B cell (primary cell): ENCODE measurements at regions not wholly inside any gene's neighbourhood (a gene's known extent, or its start where the extent isn't known, plus 50 kb on each side); places are given as distances from the start of the nearest gene placed in this dataset.

Source experiments
- ATAC-seq: fragments of 200-7000 bp; cut with Tn5 transposase; one replicate; pipeline ENCODE4 v1.10.0; 2021; ENCODE audit warnings: low read depth, mild to moderate bottlenecking, moderate number of reproducible peaks, moderate library complexity
- CTCF ChIA-PET: fragments of 350-600 bp; sonication (Branson Sonifier 250); formaldehyde crosslinking; loops from one replicate; lab custom pipeline; 2021; ENCODE audit warnings: antibody characterized with exemption, inconsistent platforms; lab: Charles Lee
- POLR2A ChIA-PET: fragments of 350-600 bp; sonication (Branson Sonifier 250); formaldehyde crosslinking; loops from one replicate; lab custom pipeline; 2021; ENCODE audit warnings: antibody characterized with exemption; lab: Charles Lee
- DNase-seq: peaks from one replicate; pipeline ENCODE4 v3.0.0; 2013
- H2AFZ ChIP-seq: 2 replicates; pipeline ENCODE4 v1.6.1; 2012; ENCODE audit warnings: mild to moderate bottlenecking, low read depth, low read length; ENCODE audit not compliant: insufficient read depth, poor library complexity, severe bottlenecking
- H3K27ac ChIP-seq, 2 donors: 1 replicate in 1 of 2; 2 replicates in 1 of 2; pipeline ENCODE4 v1.5.1; 2012 to 2013; ENCODE audit warnings: low read length in 2 of 2, mild to moderate bottlenecking in 2 of 2, moderate library complexity in 1 of 2
- H3K27me3 ChIP-seq, 4 experiments: fragments of 200-600 bp in 1 of 4; sonication (generic) in 1 of 4; replicated peaks in 1 of 4; 1 replicate in 2 of 4; 2 replicates in 2 of 4; pipeline versions ENCODE4 v1.6.1 to v1.7.0; 2013 to 2016; ENCODE audit warnings: low read length in 3 of 4, mild to moderate bottlenecking in 2 of 4, mixed read lengths in 1 of 4, moderate library complexity in 1 of 4; ENCODE audit not compliant: insufficient read depth in 4 of 4, control insufficient read depth in 3 of 4; ENCODE audit errors: control extremely low read depth in 1 of 4
- H3K36me3 ChIP-seq, 2 experiments: replicated peaks in 1 of 2; 1 replicate in 1 of 2; 2 replicates in 1 of 2; pipeline versions ENCODE4 v1.6.1 to v1.7.1; 2013; ENCODE audit warnings: low read length in 1 of 2; ENCODE audit not compliant: insufficient read depth in 2 of 2, control insufficient read depth in 1 of 2; ENCODE audit errors: control extremely low read depth in 1 of 2, extremely low read depth in 1 of 2
- H3K4me1 ChIP-seq, 2 donors: fragments of 200-600 bp in 1 of 2; sonication (generic) in 1 of 2; 1 replicate in 1 of 2; 2 replicates in 1 of 2; pipeline versions ENCODE4 v1.5.1 to v1.6.1; 2013 to 2017; ENCODE audit warnings: low read length in 2 of 2; ENCODE audit not compliant: control insufficient read depth in 2 of 2, insufficient read depth in 2 of 2
- H3K4me2 ChIP-seq: replicated peaks from 2 replicates; pipeline ENCODE3; 2012; ENCODE audit warnings: mild to moderate bottlenecking, low read depth, low read length; ENCODE audit not compliant: poor library complexity, severe bottlenecking
- H3K4me3 ChIP-seq, 5 experiments: fragments of 200-600 bp in 1 of 5; sonication (generic) in 1 of 5; 1 replicate in 3 of 5; 2 replicates in 2 of 5; pipeline versions ENCODE4 v1.5.1 to v1.7.0; 2011 to 2016; ENCODE audit warnings: low read length in 4 of 5, mild to moderate bottlenecking in 4 of 5, low read depth in 2 of 5, control low read depth in 1 of 5, moderate library complexity in 1 of 5; ENCODE audit not compliant: insufficient read depth in 1 of 5; ENCODE audit errors: control extremely low read depth in 1 of 5, extremely low read depth in 1 of 5
- H3K79me2 ChIP-seq: fragments of 200-600 bp; sonication (generic); one replicate; pipeline ENCODE4 v1.6.0; 2016; ENCODE audit warnings: low read length; ENCODE audit not compliant: control insufficient read depth, insufficient read depth
- H3K9ac ChIP-seq: fragments of 200-600 bp; sonication (generic); 2 replicates; pipeline ENCODE4 v1.6.1; 2017; ENCODE audit warnings: mild to moderate bottlenecking, low read length, moderate library complexity
- H3K9me3 ChIP-seq, 3 donors: one replicate each; pipeline versions ENCODE4 v1.6.1 to v1.7.1; 2013; ENCODE audit warnings: low read length in 2 of 3; ENCODE audit not compliant: control insufficient read depth in 2 of 3, insufficient read depth in 1 of 3; ENCODE audit errors: control extremely low read depth in 1 of 3
- H4K20me1 ChIP-seq: 2 replicates; pipeline ENCODE4 v1.6.0; 2012; ENCODE audit warnings: mild to moderate bottlenecking, low read length; ENCODE audit not compliant: insufficient read depth, control insufficient read depth, poor library complexity, severe bottlenecking
- H3K27ac Mint-ChIP-seq: one replicate; pipeline ENCODE4 v1.8.0; 2021; ENCODE audit warnings: mixed read lengths
- H3K27me3 Mint-ChIP-seq: one replicate; pipeline ENCODE4 v1.8.0; 2021; ENCODE audit warnings: mixed read lengths
- H3K4me1 Mint-ChIP-seq: one replicate; pipeline ENCODE4 v1.8.0; 2021; ENCODE audit warnings: mixed read lengths
- H3K4me3 Mint-ChIP-seq: one replicate; pipeline ENCODE4 v1.8.0; 2021; ENCODE audit warnings: mixed read lengths
- H3K9me3 Mint-ChIP-seq: one replicate; pipeline ENCODE4 v1.8.0; 2022; ENCODE audit warnings: mixed read lengths; ENCODE audit not compliant: insufficient read depth
- EZH2 ChIP-seq: IDR thresholded peaks from 2 replicates; pipeline ENCODE4 v1.6.1; 2012; ENCODE audit warnings: borderline replicate concordance, low read depth, mild to moderate bottlenecking, moderate library complexity, low read length; ENCODE audit not compliant: insufficient read depth, poor library complexity, severe bottlenecking
- WGBS: methylation state at CpG from one replicate; pipeline ENCODE4 v1.1.5; 2013; ENCODE audit warnings: missing lambda C conversion rate; ENCODE audit not compliant: insufficient coverage; 5-methylcytosine and 5-hydroxymethylcytosine counted together
- intact Hi-C: fragments of 100-400 bp; cut with micrococcal nuclease; formaldehyde crosslinking; loops from one replicate; pipeline ENCODE4 v1.10.0; 2022
- TF ChIP-seq, protein P1 (sequence below): fragments of 200-600 bp; IDR thresholded peaks from one replicate; pipeline ENCODE4 v1.8.0; 2022; ENCODE audit warnings: antibody characterized with exemption, mild to moderate bottlenecking

DNA sequence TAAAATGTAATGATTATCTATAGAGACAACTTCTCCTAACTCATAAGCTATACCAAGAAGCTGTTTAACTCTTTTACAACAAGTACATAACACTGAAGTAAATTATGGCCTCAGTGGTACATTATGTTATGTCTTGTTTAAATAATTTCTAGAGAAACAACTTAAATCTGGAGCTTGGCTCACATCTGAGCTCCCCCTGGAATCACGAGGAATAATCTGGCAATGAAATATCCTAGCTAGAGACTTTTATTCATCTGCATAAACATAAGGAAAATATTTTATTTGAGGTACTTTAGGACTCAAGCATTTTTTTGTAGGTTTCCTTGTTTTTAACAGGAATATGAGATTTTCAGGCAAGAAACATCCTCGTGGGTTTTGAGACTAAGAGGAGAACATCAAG is 354.7 kb upstream of the SLC7A11 start:
- Mint-ChIP-seq H3K9me3 (peaks cover 2% of the 10 kb centered on the region), H3K27ac (no peak overlapping the region), H3K4me1 (peaks cover 2% of the 10 kb centered on the region), H3K4me3 (no peak overlapping the region), H3K27me3 (peaks cover 5% of the 10 kb centered on the region)
- CTCF ChIA-PET: no interaction called here
- Histone ChIP-seq H3K4me3 (no peak overlapping the region), H3K9me3 (no peaks in the 10 kb centered on the region), H3K27ac (no peak overlapping the region), H3K27me3 (peaks cover 0 to 3% (median 0%) of the 10 kb centered on the region in 4 experiments), H4K20me1 (no peaks in the 10 kb centered on the region), H3K4me2 (no peak overlapping the region), H3K4me1 (no peaks in the 10 kb centered on the region), H3K36me3 (no peaks in the 10 kb centered on the region), H2AFZ (no peak overlapping the region), H3K9ac (no peak overlapping the region), H3K79me2 (no peaks in the 10 kb centered on the region)
- no CpG with 5 or more reads among the region's 2 CpGs for WGBS
- intact Hi-C loops: no loop called here
- POLR2A ChIA-PET: no interaction called here
- TF ChIP-seq EZH2: no peak
- TF ChIP-seq, protein P1, sequence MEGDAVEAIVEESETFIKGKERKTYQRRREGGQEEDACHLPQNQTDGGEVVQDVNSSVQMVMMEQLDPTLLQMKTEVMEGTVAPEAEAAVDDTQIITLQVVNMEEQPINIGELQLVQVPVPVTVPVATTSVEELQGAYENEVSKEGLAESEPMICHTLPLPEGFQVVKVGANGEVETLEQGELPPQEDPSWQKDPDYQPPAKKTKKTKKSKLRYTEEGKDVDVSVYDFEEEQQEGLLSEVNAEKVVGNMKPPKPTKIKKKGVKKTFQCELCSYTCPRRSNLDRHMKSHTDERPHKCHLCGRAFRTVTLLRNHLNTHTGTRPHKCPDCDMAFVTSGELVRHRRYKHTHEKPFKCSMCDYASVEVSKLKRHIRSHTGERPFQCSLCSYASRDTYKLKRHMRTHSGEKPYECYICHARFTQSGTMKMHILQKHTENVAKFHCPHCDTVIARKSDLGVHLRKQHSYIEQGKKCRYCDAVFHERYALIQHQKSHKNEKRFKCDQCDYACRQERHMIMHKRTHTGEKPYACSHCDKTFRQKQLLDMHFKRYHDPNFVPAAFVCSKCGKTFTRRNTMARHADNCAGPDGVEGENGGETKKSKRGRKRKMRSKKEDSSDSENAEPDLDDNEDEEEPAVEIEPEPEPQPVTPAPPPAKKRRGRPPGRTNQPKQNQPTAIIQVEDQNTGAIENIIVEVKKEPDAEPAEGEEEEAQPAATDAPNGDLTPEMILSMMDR: no peak
- ATAC-seq (no peak), DNase-seq (no peak)

DNA sequence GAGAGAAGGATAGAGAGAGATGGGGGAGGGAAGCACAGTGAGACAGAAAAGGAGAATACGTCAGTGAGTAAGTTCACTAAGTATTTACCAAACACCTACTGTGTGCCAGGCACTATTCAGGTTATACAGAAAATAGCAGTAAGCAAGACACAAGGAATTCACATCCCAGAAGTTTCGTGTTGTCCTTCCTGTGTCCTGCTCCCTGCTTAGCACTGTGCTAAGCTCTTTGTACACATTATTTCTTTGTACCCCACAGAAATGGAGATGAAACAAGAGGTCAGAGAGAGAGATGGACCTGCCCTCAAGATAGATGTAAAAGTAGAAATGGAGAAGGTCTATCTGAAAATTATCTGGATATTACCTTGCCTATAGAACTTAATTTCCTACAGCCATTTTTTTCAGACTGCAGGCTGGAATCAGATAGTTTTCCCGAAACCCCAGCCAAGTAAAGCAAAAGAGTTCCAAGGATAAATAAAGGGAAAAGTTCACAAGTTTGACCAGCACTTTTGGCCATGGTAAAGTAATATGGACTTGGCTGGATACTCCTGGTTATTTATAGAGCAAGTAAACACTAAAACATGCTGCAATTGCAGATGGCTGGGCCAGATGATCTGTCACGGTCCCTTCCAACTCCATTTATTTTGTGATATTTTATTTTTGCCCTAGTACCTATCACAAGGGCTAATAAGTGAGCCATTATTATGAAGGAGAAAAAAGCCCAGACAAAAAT is 353.7 kb upstream of the SLC7A11 start:
- H3K9ac ChIP-seq: no peak overlapping the region
- H3K27ac ChIP-seq: no peak overlapping the region
- peaks cover 0 to 4% (median 0%) of the 10 kb centered on the region in 4 experiments for H3K27me3 ChIP-seq
- 100% methylated on average over 1 of the region's 4 CpGs for WGBS
- no peaks in the 10 kb centered on the region for H3K4me1 ChIP-seq
- ChIA-PET POLR2A (no interaction called here), CTCF (no interaction called here)
- H3K27ac Mint-ChIP-seq: no peak overlapping the region
- intact Hi-C loops: no loop called here
- no peaks in the 10 kb centered on the region for H4K20me1 ChIP-seq
- H3K36me3 ChIP-seq: no peaks in the 10 kb centered on the region
- ATAC-seq: no peak
- H3K9me3 ChIP-seq: no peaks in the 10 kb centered on the region
- H3K79me2 ChIP-seq: no peaks in the 10 kb centered on the region
- no peak overlapping the region for H2AFZ ChIP-seq
- peaks cover 2% of the 10 kb centered on the region for H3K4me1 Mint-ChIP-seq
- no peak for DNase-seq
- no peak overlapping the region for H3K4me2 ChIP-seq
- no peak overlapping the region for H3K4me3 ChIP-seq
- no peak overlapping the region for H3K4me3 Mint-ChIP-seq
- TF ChIP-seq EZH2: no peak
- H3K27me3 Mint-ChIP-seq: peaks cover 6% of the 10 kb centered on the region
- H3K9me3 Mint-ChIP-seq: no peaks in the 10 kb centered on the region
